AG04449 (cell line): ENCODE measurements at regions not wholly inside any gene's neighbourhood (a gene's known extent, or its start where the extent isn't known, plus 50 kb on each side); places are given as distances from the start of the nearest gene placed in this dataset.

Experiments
- CTCF ChIA-PET: fragments of 350-600 bp; formaldehyde crosslinking; extraction: SDS; loops from one replicate; lab custom pipeline; 2021; ENCODE audit warnings: antibody characterized with exemption; lab: Yijun Ruan, JAX
- POLR2A ChIA-PET: fragments of 400-600, 350-600 bp; formaldehyde crosslinking; extraction: SDS; loops from one replicate; lab custom pipeline; 2020; ENCODE audit warnings: antibody characterized with exemption, inconsistent platforms; lab: Yijun Ruan, JAX
- DNase-seq: peaks from one replicate; pipeline ENCODE4 v3.0.0-alpha.2; 2010; ENCODE audit warnings: low read depth, low spot score
- H3K4me3 ChIP-seq: 2 replicates; pipeline ENCODE4 v1.5.1; 2011; ENCODE audit warnings: low read depth, mild to moderate bottlenecking, control low read depth, low read length
- TF ChIP-seq, protein P1 (sequence below): IDR thresholded peaks from one replicate; pipeline ENCODE4 v1.5.1; 2011; ENCODE audit warnings: mild to moderate bottlenecking, moderate library complexity, low read length, control low read depth, inconsistent platforms; ENCODE audit not compliant: insufficient read depth; ENCODE audit errors: missing control alignments

- DNase-seq: no peak
- ChIA-PET POLR2A (no interaction called here), CTCF (no interaction called here)
- TF ChIP-seq, protein P1, sequence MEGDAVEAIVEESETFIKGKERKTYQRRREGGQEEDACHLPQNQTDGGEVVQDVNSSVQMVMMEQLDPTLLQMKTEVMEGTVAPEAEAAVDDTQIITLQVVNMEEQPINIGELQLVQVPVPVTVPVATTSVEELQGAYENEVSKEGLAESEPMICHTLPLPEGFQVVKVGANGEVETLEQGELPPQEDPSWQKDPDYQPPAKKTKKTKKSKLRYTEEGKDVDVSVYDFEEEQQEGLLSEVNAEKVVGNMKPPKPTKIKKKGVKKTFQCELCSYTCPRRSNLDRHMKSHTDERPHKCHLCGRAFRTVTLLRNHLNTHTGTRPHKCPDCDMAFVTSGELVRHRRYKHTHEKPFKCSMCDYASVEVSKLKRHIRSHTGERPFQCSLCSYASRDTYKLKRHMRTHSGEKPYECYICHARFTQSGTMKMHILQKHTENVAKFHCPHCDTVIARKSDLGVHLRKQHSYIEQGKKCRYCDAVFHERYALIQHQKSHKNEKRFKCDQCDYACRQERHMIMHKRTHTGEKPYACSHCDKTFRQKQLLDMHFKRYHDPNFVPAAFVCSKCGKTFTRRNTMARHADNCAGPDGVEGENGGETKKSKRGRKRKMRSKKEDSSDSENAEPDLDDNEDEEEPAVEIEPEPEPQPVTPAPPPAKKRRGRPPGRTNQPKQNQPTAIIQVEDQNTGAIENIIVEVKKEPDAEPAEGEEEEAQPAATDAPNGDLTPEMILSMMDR: no peak
- no peak overlapping the region for H3K4me3 ChIP-seq
Observed at GRCh38 chr17:56045872-56046271, 107.4 kb upstream of the ANKFN1 start.

GRCh38 chr17:56047331-56047730 lies 105.9 kb upstream of the ANKFN1 start:
- TF ChIP-seq, protein P1: no peak
- no peak for DNase-seq
- POLR2A ChIA-PET: no interaction called here
- no peak overlapping the region for H3K4me3 ChIP-seq
- CTCF ChIA-PET: no interaction called here

- CTCF ChIA-PET: no interaction called here
- POLR2A ChIA-PET: interaction anchor here (0.7 kb wide), 1 partner anchor 9 kb away, joined by 3 read pairs; no protein-coding TSS in a partner anchor
- no peak overlapping the region for H3K4me3 ChIP-seq
- DNase-seq: no peak
- TF ChIP-seq, protein P1: no peak
Observed at GRCh38 chr17:56057869-56058268, 95.4 kb upstream of the ANKFN1 start.

- DNase-seq: no peak
- H3K4me3 ChIP-seq: no peak overlapping the region
- TF ChIP-seq, protein P1: no peak
- CTCF ChIA-PET: no interaction called here
- POLR2A ChIA-PET: no interaction called here
Observed at GRCh38 chr17:56064506-56064905, 88.8 kb upstream of the ANKFN1 start.

- TF ChIP-seq, protein P1: no peak
- no peak overlapping the region for H3K4me3 ChIP-seq
- ChIA-PET POLR2A (no interaction called here), CTCF (no interaction called here)
- no peak for DNase-seq
Observed at GRCh38 chr17:56074361-56074890, 78.8 kb upstream of the ANKFN1 start.

DNA sequence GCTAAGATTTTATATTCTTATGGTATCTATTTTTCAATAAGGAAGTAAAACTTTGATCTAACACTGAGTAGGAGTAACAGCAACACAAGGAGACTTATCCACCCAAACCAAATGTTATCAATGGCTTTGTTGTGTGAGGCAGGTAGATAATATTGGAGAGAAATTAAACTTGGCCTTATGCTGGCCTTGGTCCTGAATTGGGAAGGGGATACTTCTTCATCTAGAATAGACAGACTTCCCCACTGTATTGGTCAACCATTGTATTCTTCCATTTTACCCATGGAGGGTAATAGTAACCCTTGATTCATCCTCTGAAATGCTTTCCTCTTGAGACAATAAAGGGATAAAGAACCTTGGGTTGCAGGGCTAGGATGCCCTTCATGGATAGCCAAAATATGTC lies 76.3 kb upstream of the ANKFN1 start:
- ChIA-PET POLR2A (no interaction called here), CTCF (no interaction called here)
- TF ChIP-seq, protein P1: no peak
- H3K4me3 ChIP-seq: no peak overlapping the region
- DNase-seq: no peak
